ENCODE measurements at regions not wholly inside any gene's neighbourhood (a gene's known extent, or its start where the extent isn't known, plus 50 kb on each side); places are given as distances from the start of the nearest gene placed in this dataset.

DNA sequence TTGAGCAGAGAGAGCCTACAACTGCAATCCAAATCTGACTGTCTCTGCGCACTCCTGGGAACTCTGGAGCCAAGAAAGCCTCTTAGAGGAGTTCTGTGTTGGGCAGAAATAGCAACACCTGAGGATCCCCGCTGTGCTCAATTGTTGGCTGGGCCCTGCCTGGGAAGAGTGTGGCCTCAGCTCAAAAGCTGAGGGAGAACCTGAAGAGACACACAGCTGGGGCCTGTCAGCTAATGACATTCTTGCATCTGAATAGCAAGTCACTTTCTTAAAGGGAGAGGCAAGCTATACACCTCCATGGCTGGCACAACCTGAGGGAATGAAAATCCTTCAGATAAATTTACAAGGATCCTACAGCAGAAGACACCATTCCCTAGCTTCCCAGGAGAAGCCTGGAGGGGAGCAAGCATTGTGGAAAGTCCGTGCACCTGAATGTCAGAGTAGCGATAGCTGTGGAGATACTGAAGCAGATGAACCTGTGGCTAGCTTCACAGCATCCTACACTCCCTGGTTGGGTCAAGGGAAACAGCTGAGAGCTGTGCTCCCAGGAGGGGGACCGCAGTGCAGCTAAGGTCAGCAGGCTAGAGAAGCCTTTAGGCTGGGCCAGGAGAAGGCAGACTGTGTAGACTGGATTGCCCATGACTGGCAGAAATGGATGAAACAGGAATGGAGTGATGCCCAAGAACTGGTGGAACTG, 159.9 kb upstream of the PFN2 start:
- TF ChIP-seq CTCF (conservative IDR thresholded peaks at IDR 0.05 in 1 of 2, IDR thresholded peaks at IDR 0.05 in 1 of 2; ENCODE audit: low read depth in 1 of 2, low read length in 2 of 2) (no peak), EZH2 (IDR thresholded peaks at IDR 0.05; ENCODE audit: low read length, missing control alignments) (no peak)

All from fibroblast of lung (primary cell).